ENCODE measurements at regions not wholly inside any gene's neighbourhood (a gene's known extent, or its start where the extent isn't known, plus 50 kb on each side); places are given as distances from the start of the nearest gene placed in this dataset.

DNA sequence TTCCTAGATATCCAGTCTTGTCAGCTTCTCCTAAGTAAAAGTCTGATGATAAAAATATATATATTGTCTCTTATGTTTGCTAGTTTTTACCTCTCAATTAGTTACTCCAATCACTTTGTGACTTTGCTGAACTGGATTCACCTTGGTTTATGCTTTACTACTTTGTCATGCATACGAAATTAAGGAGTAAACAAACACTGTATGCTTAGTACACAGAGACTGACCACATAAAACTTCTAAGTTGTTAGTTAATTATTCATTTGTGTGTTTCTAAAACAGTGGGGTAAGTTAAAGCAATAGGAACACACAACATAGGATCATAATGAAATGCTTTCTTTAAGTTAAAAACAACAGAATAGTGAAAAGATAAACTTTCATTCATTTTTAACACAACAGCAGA lies 877.3 kb upstream of the MAP3K7 start:
- TF ChIP-seq, protein P1, sequence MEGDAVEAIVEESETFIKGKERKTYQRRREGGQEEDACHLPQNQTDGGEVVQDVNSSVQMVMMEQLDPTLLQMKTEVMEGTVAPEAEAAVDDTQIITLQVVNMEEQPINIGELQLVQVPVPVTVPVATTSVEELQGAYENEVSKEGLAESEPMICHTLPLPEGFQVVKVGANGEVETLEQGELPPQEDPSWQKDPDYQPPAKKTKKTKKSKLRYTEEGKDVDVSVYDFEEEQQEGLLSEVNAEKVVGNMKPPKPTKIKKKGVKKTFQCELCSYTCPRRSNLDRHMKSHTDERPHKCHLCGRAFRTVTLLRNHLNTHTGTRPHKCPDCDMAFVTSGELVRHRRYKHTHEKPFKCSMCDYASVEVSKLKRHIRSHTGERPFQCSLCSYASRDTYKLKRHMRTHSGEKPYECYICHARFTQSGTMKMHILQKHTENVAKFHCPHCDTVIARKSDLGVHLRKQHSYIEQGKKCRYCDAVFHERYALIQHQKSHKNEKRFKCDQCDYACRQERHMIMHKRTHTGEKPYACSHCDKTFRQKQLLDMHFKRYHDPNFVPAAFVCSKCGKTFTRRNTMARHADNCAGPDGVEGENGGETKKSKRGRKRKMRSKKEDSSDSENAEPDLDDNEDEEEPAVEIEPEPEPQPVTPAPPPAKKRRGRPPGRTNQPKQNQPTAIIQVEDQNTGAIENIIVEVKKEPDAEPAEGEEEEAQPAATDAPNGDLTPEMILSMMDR (conservative IDR thresholded peaks at IDR 0.05; ENCODE audit: low read depth, low read length) = no peak
- no peak for TF ChIP-seq EZH2 (IDR thresholded peaks at IDR 0.05; ENCODE audit: low read length, unreplicated experiment)

Data from PC-3 (cell line).